AG04449 (cell line): ENCODE measurements at regions not wholly inside any gene's neighbourhood (a gene's known extent, or its start where the extent isn't known, plus 50 kb on each side); places are given as distances from the start of the nearest gene placed in this dataset.

Experiments used
- CTCF ChIA-PET: fragments of 350-600 bp; formaldehyde crosslinking; extraction: SDS; loops from one replicate; lab custom pipeline; 2021; ENCODE audit warnings: antibody characterized with exemption; lab: Yijun Ruan, JAX
- POLR2A ChIA-PET: fragments of 400-600, 350-600 bp; formaldehyde crosslinking; extraction: SDS; loops from one replicate; lab custom pipeline; 2020; ENCODE audit warnings: antibody characterized with exemption, inconsistent platforms; lab: Yijun Ruan, JAX
- DNase-seq: peaks from one replicate; pipeline ENCODE4 v3.0.0-alpha.2; 2010; ENCODE audit warnings: low read depth, low spot score
- H3K4me3 ChIP-seq: 2 replicates; pipeline ENCODE4 v1.5.1; 2011; ENCODE audit warnings: low read depth, mild to moderate bottlenecking, control low read depth, low read length
- CTCF ChIP-seq: IDR thresholded peaks from one replicate; pipeline ENCODE4 v1.5.1; 2011; ENCODE audit warnings: mild to moderate bottlenecking, moderate library complexity, low read length, control low read depth, inconsistent platforms; ENCODE audit not compliant: insufficient read depth; ENCODE audit errors: missing control alignments

- DNase-seq = no peak
- H3K4me3 ChIP-seq = no peak overlapping the region
- POLR2A ChIA-PET = no interaction called here
- no peak for TF ChIP-seq CTCF
- CTCF ChIA-PET = no interaction called here
These were observed 897.4 kb downstream of the CENPC start for GRCh38 chr4:66647926-66648325.

GRCh38 chr4:66647476-66647875 is 897.8 kb downstream of the CENPC start:
- POLR2A ChIA-PET = no interaction called here
- H3K4me3 ChIP-seq = no peak overlapping the region
- DNase-seq = no peak
- CTCF ChIA-PET = no interaction called here
- TF ChIP-seq CTCF = no peak

- no peak for TF ChIP-seq CTCF
- ChIA-PET POLR2A (no interaction called here), CTCF (no interaction called here)
- H3K4me3 ChIP-seq = no peak overlapping the region
- no peak for DNase-seq
These were observed 904.9 kb downstream of the CENPC start for GRCh38 chr4:66640233-66640990.

- no peak for TF ChIP-seq CTCF
- POLR2A ChIA-PET = no interaction called here
- CTCF ChIA-PET = no interaction called here
- H3K4me3 ChIP-seq = no peak overlapping the region
- DNase-seq = no peak
These were observed 905.9 kb downstream of the CENPC start for GRCh38 chr4:66639361-66639760.

- no peak for DNase-seq
- POLR2A ChIA-PET = no interaction called here
- CTCF ChIA-PET = no interaction called here
- TF ChIP-seq CTCF = no peak
- H3K4me3 ChIP-seq = no peak overlapping the region
These were observed 909.0 kb downstream of the CENPC start for GRCh38 chr4:66636349-66636748.

- no peak for TF ChIP-seq CTCF
- POLR2A ChIA-PET = no interaction called here
- DNase-seq = no peak
- H3K4me3 ChIP-seq = no peak overlapping the region
- CTCF ChIA-PET = no interaction called here
These were observed 911.8 kb downstream of the CENPC start for GRCh38 chr4:66633477-66633876.
